Nephron progenitor cell (in vitro differentiated cells): ENCODE measurements at regions not wholly inside any gene's neighbourhood (a gene's known extent, or its start where the extent isn't known, plus 50 kb on each side); places are given as distances from the start of the nearest gene placed in this dataset.
"Not testable (repeated sequence)": the region's sequence is repeated elsewhere in the genome, so short reads cannot be mapped to it uniquely, and the experiment has no call there.

ENCODE experiments used
- DNase-seq: peaks from one replicate; pipeline ENCODE4 v3.0.0; 2021
- H3K27ac Mint-ChIP-seq: 2 replicates; pipeline ENCODE4 v1.8.0; 2021; ENCODE audit warnings: mild to moderate bottlenecking, moderate library complexity, mixed read lengths
- H3K27me3 Mint-ChIP-seq: 2 replicates; pipeline ENCODE4 v1.8.0; 2021; ENCODE audit warnings: mild to moderate bottlenecking, low read depth, mixed read lengths; ENCODE audit not compliant: poor library complexity
- H3K36me3 Mint-ChIP-seq: 2 replicates; pipeline ENCODE4 v1.8.0; 2021; ENCODE audit warnings: low read depth, mixed read lengths
- H3K4me1 Mint-ChIP-seq: 2 replicates; pipeline ENCODE4 v1.8.0; 2021; ENCODE audit warnings: mixed read lengths
- H3K4me3 Mint-ChIP-seq: 2 replicates; pipeline ENCODE4 v1.8.0; 2021; ENCODE audit warnings: mild to moderate bottlenecking, moderate library complexity, mixed read lengths
- H3K9me3 Mint-ChIP-seq: 2 replicates; pipeline ENCODE4 v1.8.0; 2021; ENCODE audit warnings: mild to moderate bottlenecking, moderate library complexity, mixed read lengths
- TF ChIP-seq, protein P1 (sequence below): fragments of 200-600 bp; sonication (generic); IDR thresholded peaks from 2 replicates; pipeline ENCODE4 v1.5.0; 2021; ENCODE audit warnings: antibody characterized with exemption

DNA sequence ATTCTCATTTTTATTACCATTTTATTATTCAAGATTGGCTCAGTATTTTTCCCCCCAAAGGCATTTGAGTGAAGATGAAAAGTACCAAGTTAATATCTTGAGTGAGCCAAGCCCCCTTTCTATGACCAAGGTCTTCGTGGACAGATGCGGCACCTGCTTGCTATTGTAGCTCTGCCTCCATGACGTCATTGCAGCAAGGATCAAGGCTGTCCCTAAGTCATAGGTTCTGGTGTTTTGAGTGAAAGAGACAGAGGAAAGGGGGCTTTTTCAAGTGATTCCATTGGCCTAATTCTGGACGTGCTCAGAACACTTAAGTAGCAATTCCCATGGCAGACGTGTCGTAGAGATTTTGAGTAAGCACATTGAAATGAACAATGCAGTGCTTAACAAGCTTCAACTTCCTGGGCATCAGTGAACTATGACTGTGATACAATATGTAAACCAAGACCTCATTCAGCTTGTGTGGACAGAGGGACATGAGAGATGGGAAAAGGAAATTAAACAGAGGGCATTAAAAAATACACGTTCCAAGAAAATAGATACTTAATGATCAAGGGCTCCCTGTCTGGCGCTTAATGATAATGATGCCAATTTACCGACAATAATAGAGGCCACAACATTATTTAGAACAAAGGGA, 248.7 kb upstream of the NPVF start:
- no peak overlapping the region for H3K27ac Mint-ChIP-seq
- TF ChIP-seq, protein P1, sequence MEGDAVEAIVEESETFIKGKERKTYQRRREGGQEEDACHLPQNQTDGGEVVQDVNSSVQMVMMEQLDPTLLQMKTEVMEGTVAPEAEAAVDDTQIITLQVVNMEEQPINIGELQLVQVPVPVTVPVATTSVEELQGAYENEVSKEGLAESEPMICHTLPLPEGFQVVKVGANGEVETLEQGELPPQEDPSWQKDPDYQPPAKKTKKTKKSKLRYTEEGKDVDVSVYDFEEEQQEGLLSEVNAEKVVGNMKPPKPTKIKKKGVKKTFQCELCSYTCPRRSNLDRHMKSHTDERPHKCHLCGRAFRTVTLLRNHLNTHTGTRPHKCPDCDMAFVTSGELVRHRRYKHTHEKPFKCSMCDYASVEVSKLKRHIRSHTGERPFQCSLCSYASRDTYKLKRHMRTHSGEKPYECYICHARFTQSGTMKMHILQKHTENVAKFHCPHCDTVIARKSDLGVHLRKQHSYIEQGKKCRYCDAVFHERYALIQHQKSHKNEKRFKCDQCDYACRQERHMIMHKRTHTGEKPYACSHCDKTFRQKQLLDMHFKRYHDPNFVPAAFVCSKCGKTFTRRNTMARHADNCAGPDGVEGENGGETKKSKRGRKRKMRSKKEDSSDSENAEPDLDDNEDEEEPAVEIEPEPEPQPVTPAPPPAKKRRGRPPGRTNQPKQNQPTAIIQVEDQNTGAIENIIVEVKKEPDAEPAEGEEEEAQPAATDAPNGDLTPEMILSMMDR = no peak
- no peaks in the 10 kb centered on the region for H3K9me3 Mint-ChIP-seq
- H3K4me3 Mint-ChIP-seq = no peak overlapping the region
- H3K4me1 Mint-ChIP-seq = peaks cover 9% of the 10 kb centered on the region
- H3K27me3 Mint-ChIP-seq = peaks cover 3% of the 10 kb centered on the region
- no peak for DNase-seq
- H3K36me3 Mint-ChIP-seq = no peaks in the 10 kb centered on the region

DNA sequence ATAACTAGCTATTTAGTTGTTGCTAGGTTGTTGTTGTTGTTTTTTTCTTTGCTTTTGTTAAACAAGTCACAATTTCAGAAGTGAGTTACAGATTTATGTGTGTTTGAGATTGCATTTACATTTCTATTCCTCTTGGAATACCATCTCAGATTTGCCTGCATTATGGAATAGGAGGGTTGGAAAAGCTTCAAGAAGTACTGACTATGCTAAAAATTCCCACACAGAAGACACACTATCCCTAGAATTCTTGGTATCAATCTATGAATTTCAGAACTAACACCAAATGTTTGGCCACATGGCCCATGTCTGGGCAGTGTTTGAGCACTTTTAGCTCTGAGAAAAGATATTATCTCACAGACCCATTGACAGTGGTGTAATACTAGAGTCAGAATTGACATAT, 249.9 kb upstream of the NPVF start:
- not testable (repeated sequence) for H3K9me3 Mint-ChIP-seq, H3K36me3 Mint-ChIP-seq, H3K4me1 Mint-ChIP-seq, H3K27ac Mint-ChIP-seq, H3K4me3 Mint-ChIP-seq, H3K27me3 Mint-ChIP-seq, DNase-seq

DNA sequence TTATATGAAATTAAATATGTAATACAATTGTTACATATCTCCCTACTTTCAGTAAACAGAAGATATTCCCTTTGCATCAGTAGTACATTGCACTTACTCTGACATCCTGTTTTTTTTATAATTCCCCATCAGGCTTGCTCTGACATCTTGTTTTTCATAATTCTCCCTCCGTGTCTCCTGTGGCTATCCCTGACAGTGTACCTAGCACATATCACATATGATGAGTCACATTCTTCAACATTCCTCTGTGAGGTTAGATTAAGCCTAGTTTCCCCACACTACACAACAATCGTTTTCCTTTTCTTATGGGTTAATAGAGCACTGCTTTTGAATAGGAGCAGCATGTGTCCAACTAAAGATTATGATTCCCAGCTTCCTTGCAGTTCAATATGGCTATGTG, 250.6 kb upstream of the NPVF start:
- Mint-ChIP-seq H3K9me3 (no peaks in the 10 kb centered on the region), H3K27ac (no peak overlapping the region), H3K4me3 (no peak overlapping the region), H3K27me3 (peaks cover 3% of the 10 kb centered on the region), H3K36me3 (no peaks in the 10 kb centered on the region), H3K4me1 (peaks cover 9% of the 10 kb centered on the region)
- DNase-seq = no peak
- TF ChIP-seq, protein P1 = no peak

DNA sequence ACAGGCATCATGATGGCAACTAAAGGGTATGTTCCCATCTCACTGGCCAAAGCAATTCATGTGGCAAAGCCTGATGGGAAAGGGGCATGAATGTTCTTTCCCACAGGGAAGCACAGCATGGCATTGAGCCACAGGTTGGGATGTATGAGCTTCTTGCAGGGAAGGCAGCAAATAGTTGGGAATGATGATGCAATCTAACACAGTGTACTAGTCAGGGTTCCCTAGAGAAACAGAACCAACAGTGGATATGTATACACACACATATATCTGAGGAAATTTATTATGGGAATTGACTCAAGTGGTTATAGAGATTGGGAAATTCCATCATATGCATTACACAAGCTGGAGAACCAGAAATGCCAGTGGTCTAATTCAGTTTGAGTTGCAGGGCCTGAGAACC, 253.6 kb upstream of the NPVF start:
- Mint-ChIP-seq H3K4me1 (peaks cover 3% of the 10 kb centered on the region), H3K36me3 (no peaks in the 10 kb centered on the region), H3K27ac (no peak overlapping the region), H3K4me3 (no peak overlapping the region), H3K27me3 (peaks cover 8% of the 10 kb centered on the region), H3K9me3 (no peaks in the 10 kb centered on the region)
- TF ChIP-seq, protein P1 = no peak
- DNase-seq = no peak

DNA sequence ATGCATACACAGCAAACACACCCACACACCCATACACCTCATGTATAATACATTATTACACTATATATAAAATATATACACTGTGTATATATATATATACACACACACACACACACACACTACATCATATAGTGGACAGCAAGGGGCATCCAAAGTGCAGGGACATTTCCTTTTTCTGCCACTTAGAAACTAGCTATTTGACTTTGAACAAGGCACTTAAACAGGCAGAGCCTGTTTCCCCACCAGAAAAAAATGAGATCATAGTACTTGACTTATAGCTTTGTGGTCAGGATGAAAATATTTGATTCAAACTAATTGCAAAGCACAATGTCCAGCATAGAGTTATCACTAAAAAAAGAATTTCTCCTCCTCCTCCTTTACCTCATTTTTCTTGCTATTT, 254.3 kb upstream of the NPVF start:
- Mint-ChIP-seq H3K27me3 (peaks cover 8% of the 10 kb centered on the region), H3K36me3 (no peaks in the 10 kb centered on the region), H3K9me3 (no peaks in the 10 kb centered on the region), H3K4me1 (no peaks in the 10 kb centered on the region), H3K27ac (no peak overlapping the region), H3K4me3 (no peak overlapping the region)
- TF ChIP-seq, protein P1 = no peak
- DNase-seq = no peak

DNA sequence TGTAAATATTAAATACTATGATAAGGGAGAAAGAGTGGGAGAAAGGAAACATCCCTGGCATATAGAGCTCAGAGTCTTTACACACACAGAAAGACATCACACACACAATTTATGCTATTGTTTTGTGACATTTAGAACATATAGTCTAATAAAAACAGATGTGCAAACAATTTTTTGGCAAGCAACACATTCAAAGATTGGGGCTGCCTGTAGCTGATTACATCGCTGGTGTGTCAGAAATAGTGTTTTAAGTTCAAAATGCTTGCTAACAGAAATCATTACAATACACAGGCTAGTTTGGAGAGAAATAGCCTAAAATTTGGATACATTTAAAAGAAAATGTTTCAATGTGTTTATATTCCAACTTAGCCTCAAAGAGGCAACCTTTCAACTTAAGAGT, 256.7 kb upstream of the NPVF start:
- Mint-ChIP-seq H3K27me3 (peaks cover 12% of the 10 kb centered on the region), H3K4me3 (no peak overlapping the region), H3K27ac (no peak overlapping the region), H3K4me1 (no peaks in the 10 kb centered on the region), H3K9me3 (peaks cover 4% of the 10 kb centered on the region), H3K36me3 (no peaks in the 10 kb centered on the region)
- TF ChIP-seq, protein P1 = no peak
- no peak for DNase-seq
